H1 (cell line): ENCODE measurements at regions not wholly inside any gene's neighbourhood (a gene's known extent, or its start where the extent isn't known, plus 50 kb on each side); places are given as distances from the start of the nearest gene placed in this dataset.

Experiments used
- BACH1 ChIP-seq: IDR thresholded peaks from 2 replicates; pipeline ENCODE4 v1.6.1; 2012; ENCODE audit warnings: low read length, improper control_type of control experiment
- CBX8 ChIP-seq: fragments of 300-800, 300-1000 bp; sonication (generic); IDR thresholded peaks from 2 replicates; pipeline ENCODE4 v1.7.1; 2016; ENCODE audit warnings: low read depth, low read length, borderline replicate concordance
- CHD7 ChIP-seq: fragments of 300-600 bp; sonication (generic); IDR thresholded peaks from 2 replicates; pipeline ENCODE4 v1.7.1; 2012; ENCODE audit warnings: low read length, moderate library complexity, mild to moderate bottlenecking, inconsistent platforms; ENCODE audit not compliant: insufficient replicate concordance
- EZH2 ChIP-seq: fragments of 200-600 bp; sonication (generic); IDR thresholded peaks from 2 replicates; pipeline ENCODE4 v1.7.1; 2012; ENCODE audit warnings: low read depth, mild to moderate bottlenecking, moderate library complexity, low read length, inconsistent platforms; ENCODE audit not compliant: severe bottlenecking
- KDM4A ChIP-seq: IDR thresholded peaks from one replicate; pipeline ENCODE4 v1.7.1; 2012; ENCODE audit warnings: low read depth, mild to moderate bottlenecking, moderate library complexity, low read length, inconsistent platforms; ENCODE audit not compliant: severe bottlenecking
- PHF8 ChIP-seq: fragments of 200-600 bp; sonication (generic); conservative IDR thresholded peaks from 2 replicates; pipeline ENCODE4 v1.7.1; 2012; ENCODE audit warnings: low read depth, mild to moderate bottlenecking, inconsistent platforms, low read length, moderate library complexity
- SP2 ChIP-seq: IDR thresholded peaks from 2 replicates; pipeline ENCODE4 v1.6.1; 2012; ENCODE audit warnings: mild to moderate bottlenecking, low read length, inconsistent platforms
- SUZ12 ChIP-seq: fragments of 200-600 bp; sonication (generic); IDR thresholded peaks from 2 replicates; pipeline ENCODE4 v1.6.1; 2012; ENCODE audit warnings: mild to moderate bottlenecking, inconsistent platforms, low read length, moderate library complexity, mixed read lengths
- TAF7 ChIP-seq: optimal IDR thresholded peaks from 2 replicates; pipeline ENCODE3; 2011; ENCODE audit warnings: low read depth, mild to moderate bottlenecking, inconsistent platforms, low read length, moderate library complexity, borderline replicate concordance

- TF ChIP-seq CHD7, result no peak
- TF ChIP-seq SUZ12, result no peak
- TF ChIP-seq EZH2, result no peak
- TF ChIP-seq PHF8, result no peak
- no peak for TF ChIP-seq CBX8
- TF ChIP-seq TAF7, result no peak
- no peak for TF ChIP-seq BACH1
- no peak for TF ChIP-seq SP2
- no peak for TF ChIP-seq KDM4A
These were observed 191.9 kb upstream of the APCDD1 start (continued) for GRCh38 chr18:10262566-10262965.
